ENCODE measurements at regions not wholly inside any gene's neighbourhood (a gene's known extent, or its start where the extent isn't known, plus 50 kb on each side); places are given as distances from the start of the nearest gene placed in this dataset.
A peak's percentile ranks its signal among the peaks of the same experiment; 100 is the strongest.

DNA sequence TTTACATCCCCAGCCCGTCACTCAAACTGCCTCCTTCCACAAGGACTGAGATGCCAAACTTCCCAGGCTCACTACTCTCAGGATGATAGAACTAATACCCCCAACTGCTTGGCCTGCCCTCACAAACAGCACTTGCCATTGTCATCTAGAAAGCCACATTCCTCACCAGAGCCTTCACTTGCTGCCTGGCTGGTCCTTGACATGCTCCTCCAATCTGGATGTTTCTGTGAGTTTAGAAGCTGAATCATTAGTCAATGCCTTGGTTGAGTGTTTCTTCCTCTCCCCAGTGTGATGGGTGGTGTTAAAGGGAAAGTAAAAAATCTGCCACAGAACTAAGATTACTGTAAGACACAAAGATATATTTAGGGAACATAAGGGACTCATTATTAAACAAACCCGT is 52.5 kb downstream of the MARCHF4 start:
- H2BK12ac ChIP-seq (ENCODE audit: insufficient read length, low read depth, low read length), result no peak overlapping the region
- H2BK20ac ChIP-seq (ENCODE audit: low read depth, low read length, poor library complexity, severe bottlenecking), result no peak overlapping the region
- H3K23me2 ChIP-seq (ENCODE audit: insufficient read length, low read depth, low read length, poor library complexity, severe bottlenecking), result no peaks in the 10 kb centered on the region
- H3K14ac ChIP-seq (ENCODE audit: insufficient read depth, low read length), result no peak overlapping the region
- H4K20me1 ChIP-seq (ENCODE audit: control insufficient read depth, insufficient read depth, insufficient read length), result no peaks in the 10 kb centered on the region
- no peaks in the 10 kb centered on the region for H3K27me3 ChIP-seq (ENCODE audit: insufficient read depth, low read length)
- no peaks in the 10 kb centered on the region; a peak in 1 of 5 replicates for H3K9me3 Mint-ChIP-seq
- peaks cover 28 to 37% of the 10 kb centered on the region in 2 experiments for H3K4me1 Mint-ChIP-seq
- H3K79me1 ChIP-seq (ENCODE audit: insufficient read depth, low read depth, low read length, poor library complexity, severe bottlenecking), result no peaks in the 10 kb centered on the region
- no peak overlapping the region for H2BK5ac ChIP-seq (ENCODE audit: insufficient read length, low read length)
- H3K27me3 Mint-ChIP-seq (ENCODE audit: low read depth), result peaks cover 3% of the 10 kb centered on the region
- no peaks in the 10 kb centered on the region for H3K79me2 ChIP-seq (ENCODE audit: insufficient read depth, low read length)
- no peak for TF ChIP-seq CTCF (conservative IDR thresholded peaks at IDR 0.05)
- peaks cover 4% of the 10 kb centered on the region; the same call in 1 of the 2 replicates for H3K4me1 ChIP-seq (ENCODE audit: insufficient read depth, low read length)
- peak; percentile 71 for DNase-seq
- H3K4me2 ChIP-seq (ENCODE audit: insufficient read depth, insufficient read length, low read length), result no peak overlapping the region
- H4K8ac ChIP-seq (replicated peaks; ENCODE audit: insufficient read length, low read depth, low read length), result no peak overlapping the region
- H3K27ac ChIP-seq (ENCODE audit: insufficient read length, low read depth, low read length), result no peak overlapping the region
- no peak overlapping the region for H4K91ac ChIP-seq (ENCODE audit: insufficient read length, low read depth, low read length)
- WGBS (ENCODE audit: extremely low coverage, insufficient read length, low lambda C conversion rate), result no CpG with 5 or more reads among the region's 2 CpGs
- no peak overlapping the region for H2AFZ ChIP-seq (ENCODE audit: low read length)
- H3T11ph ChIP-seq (ENCODE audit: low read length), result no peak overlapping the region
- no peak overlapping the region for H3K4ac ChIP-seq (ENCODE audit: low read depth, low read length)
- H3K36me3 Mint-ChIP-seq (ENCODE audit: insufficient read depth in 1 of 3, low read depth in 3 of 3), result no peaks in the 10 kb centered on the region
- H3K9me3 ChIP-seq (ENCODE audit: control insufficient read depth, low read depth, low read length), result no peaks in the 10 kb centered on the region
- no peak overlapping the region for H3K23ac ChIP-seq (ENCODE audit: insufficient read length, low read depth, low read length)
- peak overlapping the region in 2 of 3 experiments; percentile 1 to 46; a peak in 3 of 7 replicates for H3K27ac Mint-ChIP-seq
- no peak overlapping the region for H3K9ac ChIP-seq (ENCODE audit: extremely low read depth, insufficient read length, low read length)
- peak overlapping the region in 1 of 2 experiments; percentile 3; a peak in 1 of 5 replicates for H3K4me3 Mint-ChIP-seq
- no peak overlapping the region for H2BK120ac ChIP-seq (ENCODE audit: low read depth, low read length, poor library complexity, severe bottlenecking)
- no peak overlapping the region for H2AK5ac ChIP-seq (ENCODE audit: insufficient read length, low read length)
- H3K18ac ChIP-seq (ENCODE audit: insufficient read length, low read depth, low read length), result no peak overlapping the region
- H2BK15ac ChIP-seq (ENCODE audit: low read depth, low read length), result no peak overlapping the region
- H3K56ac ChIP-seq (ENCODE audit: insufficient read length, low read depth, low read length), result no peak overlapping the region
- no peak overlapping the region for H4K5ac ChIP-seq (ENCODE audit: insufficient read length, low read depth, low read length)
